ENCODE measurements at regions not wholly inside any gene's neighbourhood (a gene's known extent, or its start where the extent isn't known, plus 50 kb on each side); places are given as distances from the start of the nearest gene placed in this dataset.

DNA sequence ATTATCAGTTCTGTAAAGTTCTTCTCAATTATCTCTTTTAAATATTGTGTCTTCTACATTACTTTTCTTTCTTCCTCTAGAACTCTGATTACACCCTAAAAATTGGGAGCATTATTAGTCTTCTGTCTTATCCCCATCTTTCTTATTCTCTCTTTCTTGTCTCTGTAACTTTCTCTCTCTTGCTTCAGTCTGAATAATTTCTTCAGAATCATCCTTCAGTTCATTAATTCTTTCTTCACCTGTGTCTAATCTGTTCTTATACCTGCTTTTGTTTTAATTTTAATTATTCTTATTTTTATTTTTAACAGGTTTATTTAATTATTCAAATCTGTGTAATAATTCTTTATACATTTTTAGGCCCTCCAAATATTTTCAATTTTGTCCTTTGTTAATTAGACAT lies 114.3 kb downstream of the GATA3 start:
- TF ChIP-seq JUNB (IDR thresholded peaks at IDR 0.05) (no peak), CHD4 (IDR thresholded peaks at IDR 0.05; ENCODE audit: borderline replicate concordance) (no peak), EP300 (IDR thresholded peaks at IDR 0.05) (no peak), CBX8 (IDR thresholded peaks at IDR 0.05) (no peak), FOSL2 (IDR thresholded peaks at IDR 0.05) (no peak), FOSL2 (CRISPR knock-in tag; IDR thresholded peaks at IDR 0.05) (no peak)
- TF ChIP-seq, protein P1, sequence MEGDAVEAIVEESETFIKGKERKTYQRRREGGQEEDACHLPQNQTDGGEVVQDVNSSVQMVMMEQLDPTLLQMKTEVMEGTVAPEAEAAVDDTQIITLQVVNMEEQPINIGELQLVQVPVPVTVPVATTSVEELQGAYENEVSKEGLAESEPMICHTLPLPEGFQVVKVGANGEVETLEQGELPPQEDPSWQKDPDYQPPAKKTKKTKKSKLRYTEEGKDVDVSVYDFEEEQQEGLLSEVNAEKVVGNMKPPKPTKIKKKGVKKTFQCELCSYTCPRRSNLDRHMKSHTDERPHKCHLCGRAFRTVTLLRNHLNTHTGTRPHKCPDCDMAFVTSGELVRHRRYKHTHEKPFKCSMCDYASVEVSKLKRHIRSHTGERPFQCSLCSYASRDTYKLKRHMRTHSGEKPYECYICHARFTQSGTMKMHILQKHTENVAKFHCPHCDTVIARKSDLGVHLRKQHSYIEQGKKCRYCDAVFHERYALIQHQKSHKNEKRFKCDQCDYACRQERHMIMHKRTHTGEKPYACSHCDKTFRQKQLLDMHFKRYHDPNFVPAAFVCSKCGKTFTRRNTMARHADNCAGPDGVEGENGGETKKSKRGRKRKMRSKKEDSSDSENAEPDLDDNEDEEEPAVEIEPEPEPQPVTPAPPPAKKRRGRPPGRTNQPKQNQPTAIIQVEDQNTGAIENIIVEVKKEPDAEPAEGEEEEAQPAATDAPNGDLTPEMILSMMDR (IDR thresholded peaks at IDR 0.05), result no peak
